Heart left ventricle (tissue), 16 donors: ENCODE measurements at regions not wholly inside any gene's neighbourhood (a gene's known extent, or its start where the extent isn't known, plus 50 kb on each side); places are given as distances from the start of the nearest gene placed in this dataset.
A peak's percentile ranks its signal among the peaks of the same experiment; 100 is the strongest.

Source experiments
- ATAC-seq, 4 donors: fragments of 200-7000 bp; cut with Tn5 transposase; one replicate each; pipeline ENCODE4 v1.9.1; 2020 to 2022; ENCODE audit warnings: moderate library complexity in 4 of 4, mild to moderate bottlenecking in 3 of 4, moderate number of reproducible peaks in 1 of 4
- DNase-seq, 5 donors: peaks; one replicate each; pipeline ENCODE4 v3.0.0-alpha.2; 2020
- H3K27ac ChIP-seq, 12 donors: fragments of 200-600 bp; sonication (generic) in 4 of 12; one replicate each; pipeline versions ENCODE4 v1.5.0 to v1.8.0; 2016 to 2022; ENCODE audit warnings: mild to moderate bottlenecking in 2 of 12
- H3K27me3 ChIP-seq, 9 donors: fragments of 200-600 bp; sonication (generic) in 2 of 9; one replicate each; pipeline versions ENCODE4 v1.5.1 to v1.8.0; 2016 to 2022; ENCODE audit warnings: mild to moderate bottlenecking in 3 of 9
- H3K36me3 ChIP-seq, 9 donors: fragments of 200-600 bp; sonication (generic) in 2 of 9; one replicate each; pipeline versions ENCODE4 v1.5.0 to v1.8.0; 2018 to 2022; ENCODE audit warnings: mild to moderate bottlenecking in 2 of 9
- H3K4me1 ChIP-seq, 12 donors: fragments of 200-600 bp; sonication (generic) in 4 of 12; one replicate each; pipeline versions ENCODE4 v1.5.0 to v1.8.0; 2016 to 2022; ENCODE audit warnings: mild to moderate bottlenecking in 3 of 12
- H3K4me3 ChIP-seq, 12 donors: fragments of 200-600 bp; sonication (generic) in 4 of 12; one replicate each; pipeline versions ENCODE4 v1.5.0 to v1.8.0; 2017 to 2022; ENCODE audit warnings: mild to moderate bottlenecking in 9 of 12, moderate library complexity in 4 of 12
- H3K9me3 ChIP-seq, 12 donors: fragments of 200-600 bp; sonication (generic) in 4 of 12; one replicate each; pipeline versions ENCODE4 v1.5.0 to v1.8.0; 2016 to 2022; ENCODE audit warnings: mild to moderate bottlenecking in 1 of 12
- POLR2A ChIP-seq, 2 donors: fragments of 450-650 bp; IDR thresholded peaks; one replicate each; pipeline ENCODE4 v1.6.1; 2017; ENCODE audit warnings: antibody characterized with exemption in 2 of 2, mild to moderate bottlenecking in 2 of 2, moderate library complexity in 2 of 2
- WGBS, 4 donors: extraction: QIAGEN DNeasy Blood & Tissue Kit in 2 of 4; methylation state at CpG; one replicate each; pipeline versions ENCODE4 v1.1.5 to v1.1.7; 2013 to 2018; 5-methylcytosine and 5-hydroxymethylcytosine counted together
- intact Hi-C, 10 donors: fragments of 100-400 bp; cut with DNase I; formaldehyde crosslinking; loops; one replicate each; pipeline versions ENCODE4 v1.11.1 to v1.14.2; 2022
- TF ChIP-seq, protein P1 (sequence below), 12 donors: fragments of 200-600 bp; sonication (generic) in 4 of 12; IDR thresholded peaks; one replicate each; pipeline versions ENCODE4 v1.5.0 to v1.8.0; 2018 to 2022; ENCODE audit warnings: antibody characterized with exemption in 12 of 12, mild to moderate bottlenecking in 5 of 12
- donor health status: ischemic (EF 13 %, LVEDD 7.1; RV severe dilation, severe dysfunction).
- donor health status: healthy with polysubstance abuse.
- donor health status: DM: no; HTN: yes; CAD: no.
- donor health status: DM: no; HTN: no; CAD: no.
- donor health status: ischemic (EF 25% LVEDD 6.9; RV normal size, moderate dysfunction).
- donor health status: ischemic (EF 25% LVEDD 5.7; RV mildly dilated, moderate dysfunction).
- donor health status: healthy.
- donor health status: DM: yes; HTN: yes; CAD: no.
- donor health status: ischemic (EF 35%, LVEDD 5.7; RV mildly dilated, moderate dysfunction).
- donor health status: nonischemic (EF 11% LVEDD 7.7; RV severe dilation, severe dysfunction).
- donor health status: DM: yes; HTN: yes; CAD: no.
- donor health status: PGD.
- donor health status: ischemic (EF 29% LVEDD 5.4; RV normal size, mild dysfunction).
- donor health status: nonischemic (EF 23%, LVEDD 6.1; RV moderate dilation, normal function).

DNA sequence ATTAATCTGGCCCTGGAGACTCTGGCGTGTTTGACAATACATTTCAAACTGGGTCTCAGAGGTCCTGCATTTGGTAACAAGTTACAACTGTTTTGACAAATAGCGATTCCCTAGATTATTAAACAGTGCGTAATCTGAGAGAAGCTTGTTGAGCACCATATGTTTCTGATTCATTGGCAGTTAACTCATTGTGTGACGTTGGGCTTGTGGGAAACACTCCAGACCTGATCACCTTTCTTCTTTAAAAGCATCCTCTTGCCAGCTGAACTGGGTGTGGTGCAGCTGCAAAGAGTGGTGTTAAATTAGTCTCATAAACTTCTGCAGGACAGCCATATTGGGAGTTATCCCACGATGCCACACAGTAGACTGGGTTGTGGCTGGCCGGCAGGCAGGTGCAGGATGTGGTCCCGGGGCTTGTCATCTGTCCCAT, 82.7 kb downstream of the CDC7 start:
- Histone ChIP-seq H3K27me3 (no peaks in the 10 kb centered on the region), H3K36me3 (no peaks in the 10 kb centered on the region), H3K4me1 (peaks cover 0 to 40% (median 14%) of the 10 kb centered on the region in 12 donors), H3K9me3 (no peaks in the 10 kb centered on the region), H3K27ac (peak overlapping the region in 7 of 12 donors; percentile 1 to 88 (median 65)), H3K4me3 (no peak overlapping the region)
- ATAC-seq (no peak), DNase-seq (no peak)
- 70 to 74% (median 72%) methylated on average over 7 of the region's 7 CpGs for WGBS, 4 donors
- TF ChIP-seq POLR2A (IDR thresholded peaks at IDR 0.05), result no peak
- TF ChIP-seq, protein P1, sequence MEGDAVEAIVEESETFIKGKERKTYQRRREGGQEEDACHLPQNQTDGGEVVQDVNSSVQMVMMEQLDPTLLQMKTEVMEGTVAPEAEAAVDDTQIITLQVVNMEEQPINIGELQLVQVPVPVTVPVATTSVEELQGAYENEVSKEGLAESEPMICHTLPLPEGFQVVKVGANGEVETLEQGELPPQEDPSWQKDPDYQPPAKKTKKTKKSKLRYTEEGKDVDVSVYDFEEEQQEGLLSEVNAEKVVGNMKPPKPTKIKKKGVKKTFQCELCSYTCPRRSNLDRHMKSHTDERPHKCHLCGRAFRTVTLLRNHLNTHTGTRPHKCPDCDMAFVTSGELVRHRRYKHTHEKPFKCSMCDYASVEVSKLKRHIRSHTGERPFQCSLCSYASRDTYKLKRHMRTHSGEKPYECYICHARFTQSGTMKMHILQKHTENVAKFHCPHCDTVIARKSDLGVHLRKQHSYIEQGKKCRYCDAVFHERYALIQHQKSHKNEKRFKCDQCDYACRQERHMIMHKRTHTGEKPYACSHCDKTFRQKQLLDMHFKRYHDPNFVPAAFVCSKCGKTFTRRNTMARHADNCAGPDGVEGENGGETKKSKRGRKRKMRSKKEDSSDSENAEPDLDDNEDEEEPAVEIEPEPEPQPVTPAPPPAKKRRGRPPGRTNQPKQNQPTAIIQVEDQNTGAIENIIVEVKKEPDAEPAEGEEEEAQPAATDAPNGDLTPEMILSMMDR (IDR thresholded peaks at IDR 0.05), result no peak
- intact Hi-C loops, result loop anchor here in 1 of 10 donors (5.0 kb wide), 1 partner anchor 124 kb away; no protein-coding TSS in a partner anchor

GRCh38 chr1:91584309-91584708, 83.7 kb downstream of the CDC7 start:
- no peak for TF ChIP-seq POLR2A (IDR thresholded peaks at IDR 0.05)
- TF ChIP-seq, protein P1 (IDR thresholded peaks at IDR 0.05), result no peak
- H3K27me3 ChIP-seq, result no peaks in the 10 kb centered on the region
- no peak overlapping the region for H3K4me3 ChIP-seq
- peaks cover 0 to 38% (median 14%) of the 10 kb centered on the region in 12 donors for H3K4me1 ChIP-seq
- DNase-seq (no peak), ATAC-seq (no peak)
- 62 to 75% (median 69%) methylated on average over 4 of the region's 4 CpGs for WGBS, 4 donors
- no peaks in the 10 kb centered on the region for H3K36me3 ChIP-seq
- H3K27ac ChIP-seq, result peak overlapping the region in 11 of 12 donors; percentile 61 to 88 (median 73)
- intact Hi-C loops, result loop anchor here in 1 of 10 donors (5.0 kb wide), 1 partner anchor 123 kb away; no protein-coding TSS in a partner anchor
- H3K9me3 ChIP-seq, result no peaks in the 10 kb centered on the region

GRCh38 chr1:91584878-91585277, 84.2 kb downstream of the CDC7 start:
- Histone ChIP-seq H3K27ac (peak overlapping the region; percentile 23 to 88 (median 73)), H3K27me3 (no peaks in the 10 kb centered on the region), H3K4me3 (no peak overlapping the region), H3K4me1 (peaks cover 0 to 32% (median 13%) of the 10 kb centered on the region in 12 donors), H3K9me3 (no peaks in the 10 kb centered on the region), H3K36me3 (no peaks in the 10 kb centered on the region)
- peak; percentile 89 to 93 (median 90) for ATAC-seq
- intact Hi-C loops, result loop anchor here in 1 of 10 donors (5.0 kb wide), 1 partner anchor 122 kb away; no protein-coding TSS in a partner anchor
- peak in 4 of 5 donors; percentile 49 to 71 (median 54) for DNase-seq
- WGBS, 4 donors, result 39 to 45% (median 42%) methylated on average over 4 of the region's 4 CpGs
- TF ChIP-seq POLR2A (IDR thresholded peaks at IDR 0.05), result no peak
- TF ChIP-seq, protein P1 (IDR thresholded peaks at IDR 0.05), result no peak

- 63 to 78% (median 72%) methylated on average over 5 of the region's 5 CpGs for WGBS, 4 donors
- Histone ChIP-seq H3K27me3 (no peaks in the 10 kb centered on the region), H3K4me1 (peaks cover 0 to 28% (median 10%) of the 10 kb centered on the region in 12 donors), H3K27ac (peak overlapping the region in 11 of 12 donors; percentile 23 to 88 (median 73)), H3K36me3 (no peaks in the 10 kb centered on the region), H3K4me3 (no peak overlapping the region), H3K9me3 (no peaks in the 10 kb centered on the region)
- TF ChIP-seq POLR2A (IDR thresholded peaks at IDR 0.05), result no peak
- TF ChIP-seq, protein P1 (IDR thresholded peaks at IDR 0.05), result no peak
- ATAC-seq (peak in 2 of 4 donors; percentile 4 to 6), DNase-seq (no peak)
- intact Hi-C loops, result no loop called here
Measured at GRCh38 chr1:91585502-91585901, 84.9 kb downstream of the CDC7 start.
